GM21825 (cell line): ENCODE measurements at regions not wholly inside any gene's neighbourhood (a gene's known extent, or its start where the extent isn't known, plus 50 kb on each side); places are given as distances from the start of the nearest gene placed in this dataset.

Experiments used
- ATAC-seq: cut with Tn5 transposase; IDR thresholded peaks from one replicate; pipeline ENCODE4 v1.9.1; 2021; ENCODE audit warnings: mild to moderate bottlenecking, moderate library complexity; ENCODE audit not compliant: unreplicated experiment

GRCh38 chr3:31444220-31445142, 88.2 kb upstream of the STT3B start:
- no peak for ATAC-seq

DNA sequence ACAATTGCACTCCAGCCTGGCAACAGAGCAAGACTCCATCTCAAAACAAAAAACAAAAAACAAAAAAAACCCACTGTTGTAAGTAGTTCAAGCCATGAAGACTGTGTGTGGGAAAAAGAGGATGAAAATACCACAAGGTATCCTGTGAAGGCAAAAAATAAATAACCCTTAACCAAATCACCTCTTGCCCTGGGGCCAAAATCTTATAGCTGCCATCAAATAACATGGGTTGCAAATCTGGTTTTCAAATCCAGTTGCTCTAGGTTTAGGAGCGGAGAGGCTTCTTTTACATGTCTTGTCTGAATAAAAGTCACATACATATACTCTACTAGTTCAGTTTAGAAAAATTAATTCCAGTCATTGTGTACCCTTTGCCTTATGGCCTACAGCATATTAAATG, 87.0 kb upstream of the STT3B start:
- ATAC-seq = no peak

DNA sequence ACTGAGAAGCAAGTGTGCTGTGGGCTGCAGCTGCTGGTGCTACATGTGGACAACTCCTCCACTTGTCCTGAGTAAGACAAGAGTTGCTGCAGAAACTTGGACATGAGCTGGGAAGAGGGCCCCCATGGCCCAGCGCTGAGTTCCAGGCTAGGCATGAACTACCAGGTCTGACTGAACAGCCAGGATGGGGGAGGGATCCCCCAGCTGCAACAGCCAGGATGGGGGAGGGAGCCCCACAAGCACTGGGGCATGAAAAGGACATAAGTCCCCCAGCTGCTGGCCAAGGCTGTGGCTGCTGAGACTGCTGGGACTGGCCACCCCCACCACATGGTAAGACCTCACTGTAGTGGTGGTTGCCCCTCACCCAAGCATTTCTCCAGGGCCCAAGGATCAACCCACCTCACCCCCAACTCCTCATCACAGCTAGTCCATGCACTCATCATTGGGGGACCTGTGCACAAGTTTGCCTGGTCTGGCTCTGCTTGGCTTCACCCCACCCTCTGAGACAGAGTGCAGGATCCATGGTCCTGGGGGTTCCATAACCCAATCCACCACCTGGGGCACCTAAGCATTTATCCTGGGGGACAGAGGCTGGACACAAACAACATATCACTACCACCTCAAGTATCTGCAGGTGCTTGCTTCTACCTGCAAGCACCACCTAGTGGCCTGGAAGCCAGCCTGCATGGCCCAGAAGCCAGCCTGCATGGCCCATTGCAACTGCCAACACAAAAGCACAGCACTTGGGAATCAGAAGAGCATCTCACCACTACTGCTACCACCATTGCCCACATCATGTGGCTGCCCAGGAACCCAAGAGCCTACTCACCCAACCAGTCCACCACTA, 84.5 kb upstream of the STT3B start:
- no peak for ATAC-seq

GRCh38 chr3:31448882-31449243, 83.9 kb upstream of the STT3B start:
- ATAC-seq = no peak

- no peak for ATAC-seq
These were observed 83.4 kb upstream of the STT3B start for GRCh38 chr3:31449318-31449717.

DNA sequence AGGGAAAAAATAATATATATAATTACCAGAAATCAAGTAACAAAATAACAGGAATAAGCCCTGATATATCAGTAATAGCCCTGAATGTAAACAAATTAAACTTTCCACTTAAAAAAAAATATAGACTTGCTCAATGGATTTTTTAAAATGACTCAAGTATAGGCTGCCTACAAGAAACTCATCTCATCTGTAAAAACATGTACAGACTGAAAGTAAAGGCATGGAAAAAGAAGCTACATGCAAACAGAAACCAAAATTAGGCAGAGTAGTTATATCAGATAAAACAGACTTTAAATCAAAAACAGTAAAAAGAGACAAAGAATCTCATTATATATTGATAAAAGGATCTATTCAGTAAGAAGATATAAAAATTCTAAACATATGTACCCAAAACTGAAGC, 82.4 kb upstream of the STT3B start:
- no peak for ATAC-seq

GRCh38 chr3:31452495-31453106, 80.1 kb upstream of the STT3B start:
- no peak for ATAC-seq

GRCh38 chr3:31453430-31453829, 79.3 kb upstream of the STT3B start:
- ATAC-seq = no peak

GRCh38 chr3:31455524-31455923, 77.2 kb upstream of the STT3B start:
- no peak for ATAC-seq

DNA sequence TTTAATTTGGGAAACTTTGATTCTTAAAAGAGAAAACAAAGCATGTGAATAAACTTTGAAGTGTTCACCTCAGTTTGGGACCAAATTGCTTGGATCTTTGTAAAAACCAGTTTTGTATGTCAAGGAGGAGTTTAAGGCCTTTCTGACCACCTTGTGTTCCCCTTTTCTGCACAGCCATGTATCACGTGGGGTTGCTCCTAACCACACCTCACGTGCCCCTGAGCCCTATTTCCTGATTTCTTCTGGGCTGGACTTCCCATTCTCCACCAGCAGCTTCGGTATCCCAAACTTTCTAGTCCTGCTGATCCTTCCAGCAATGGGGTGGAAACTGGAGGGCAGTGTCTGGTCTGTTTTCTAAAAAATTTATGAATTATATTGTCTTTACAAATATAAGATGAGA, 76.4 kb upstream of the STT3B start:
- no peak for ATAC-seq

DNA sequence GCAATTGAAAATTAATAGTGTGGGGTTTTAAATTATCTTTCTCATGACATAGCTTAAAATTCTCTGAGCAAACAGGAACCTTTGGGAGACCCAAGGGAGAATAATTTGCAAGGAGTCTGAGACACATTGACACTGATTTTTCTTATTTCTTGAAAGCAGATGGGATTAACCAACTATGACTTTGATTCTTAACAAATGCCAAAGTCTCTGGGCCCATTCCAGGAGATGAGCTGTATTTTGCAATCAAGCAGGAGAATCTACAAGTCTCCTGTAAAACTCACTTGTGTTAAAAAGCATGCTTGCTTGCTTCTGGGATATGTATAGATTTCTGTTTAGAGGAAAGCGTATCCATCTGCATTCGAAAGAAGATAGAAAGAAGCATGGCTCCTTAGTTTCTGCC, 71.3 kb upstream of the STT3B start:
- ATAC-seq = no peak

DNA sequence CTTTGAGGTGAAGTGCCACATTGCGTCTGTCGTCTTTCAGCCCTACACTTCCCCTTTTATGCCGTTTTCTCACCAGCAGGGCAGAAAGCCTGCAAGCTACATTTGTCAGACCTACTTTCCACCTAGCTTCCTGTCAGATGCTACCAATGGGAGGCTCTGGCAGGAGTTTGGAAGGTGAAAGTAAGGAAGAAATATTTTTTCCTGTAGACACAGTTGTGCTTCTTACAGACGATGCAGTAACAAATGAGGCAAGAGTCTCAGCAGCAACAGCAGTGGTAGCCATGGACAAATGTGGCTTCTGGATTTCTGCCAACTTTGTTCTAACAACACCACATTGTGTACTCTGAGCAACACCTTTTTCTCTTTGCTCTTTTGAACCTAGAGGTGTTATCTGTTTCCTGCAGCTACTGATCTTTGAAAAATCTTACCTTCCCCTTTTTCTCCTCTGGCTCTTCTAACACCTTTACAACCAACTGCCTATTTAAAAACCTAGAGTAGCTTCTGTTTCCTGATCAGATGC, 70.6 kb upstream of the STT3B start:
- ATAC-seq = no peak

GRCh38 chr3:31465999-31466398, 66.7 kb upstream of the STT3B start:
- ATAC-seq = no peak

DNA sequence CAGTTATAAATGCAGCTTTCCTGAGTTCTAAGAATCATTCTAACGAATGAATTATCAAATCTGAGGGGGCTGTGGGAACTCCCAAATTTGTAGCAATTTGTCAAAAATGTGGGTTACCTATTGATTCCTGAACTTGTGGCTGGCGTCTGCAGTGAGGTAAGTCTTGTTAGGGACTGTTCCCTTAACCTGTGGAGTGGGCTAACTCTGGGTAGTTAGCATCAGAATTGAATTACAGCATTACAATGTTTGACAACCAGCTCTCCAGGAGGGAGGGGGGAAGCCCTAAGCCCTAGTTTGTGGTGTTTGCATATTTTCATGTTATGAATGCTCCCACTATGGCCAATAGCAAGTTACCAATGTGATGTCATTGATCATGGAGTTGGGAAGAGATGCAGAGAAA, 65.9 kb upstream of the STT3B start:
- no peak for ATAC-seq

DNA sequence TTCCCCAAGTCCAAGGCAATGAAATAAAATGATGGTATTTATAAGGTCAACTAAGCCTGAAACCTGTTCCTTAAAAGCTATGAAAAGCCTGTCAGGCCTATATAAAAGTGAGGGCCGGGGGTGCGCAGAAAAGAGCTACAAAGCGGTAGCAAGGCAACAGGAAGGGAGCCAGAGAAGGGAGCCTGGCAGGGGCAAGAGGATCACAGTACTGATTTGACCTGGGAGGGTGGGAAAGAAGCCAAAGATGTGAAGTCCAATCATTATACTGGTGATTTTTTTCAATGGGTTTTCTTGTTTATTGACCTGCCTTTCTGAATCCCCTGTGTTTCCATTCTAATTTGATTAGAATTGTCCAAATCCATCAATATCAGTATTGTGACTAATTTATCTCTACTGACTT, 64.3 kb upstream of the STT3B start:
- no peak for ATAC-seq

GRCh38 chr3:31469385-31469784, 63.3 kb upstream of the STT3B start:
- ATAC-seq = no peak

DNA sequence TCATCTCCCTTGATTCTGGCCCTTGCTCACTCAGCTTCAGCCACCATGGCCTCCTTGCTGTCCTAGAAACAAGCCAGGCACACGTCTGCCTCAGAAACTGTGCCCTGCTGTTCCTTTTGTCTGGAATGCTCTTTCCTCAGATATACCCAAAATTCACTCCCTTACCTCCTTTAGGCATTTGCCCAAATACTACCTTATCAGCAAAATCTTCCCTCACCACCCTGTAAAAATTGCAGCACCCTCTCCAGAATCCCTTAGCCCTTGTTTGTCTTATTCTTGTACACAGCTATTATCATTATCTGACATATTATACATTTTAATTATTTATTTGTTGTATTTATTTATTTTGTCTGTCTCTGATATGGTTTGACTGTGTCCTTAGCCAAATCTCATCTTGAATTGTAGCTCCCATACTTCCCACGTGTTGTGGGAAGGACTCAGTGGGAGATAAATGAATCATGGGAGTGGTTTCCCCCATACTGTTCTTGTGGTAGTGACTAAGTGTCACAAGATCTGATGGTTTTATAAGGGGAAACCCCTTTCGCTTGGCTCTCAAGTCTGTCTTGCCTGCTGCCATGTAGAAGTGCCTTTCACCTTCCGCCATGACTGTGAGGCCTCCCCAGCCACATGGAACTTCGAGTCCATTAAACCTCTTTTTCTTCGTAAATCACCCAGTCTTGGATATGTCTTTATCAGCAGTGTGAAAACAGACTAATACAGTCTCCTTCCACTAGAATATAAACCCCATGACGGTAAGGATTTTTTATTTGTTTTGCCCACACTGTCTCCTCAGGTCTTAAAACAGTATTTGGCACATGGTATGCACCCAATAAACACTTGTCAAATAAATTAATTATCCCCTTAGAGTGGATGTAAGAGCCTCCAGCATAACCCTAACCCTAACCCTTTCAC, 60.0 kb upstream of the STT3B start:
- no peak for ATAC-seq

DNA sequence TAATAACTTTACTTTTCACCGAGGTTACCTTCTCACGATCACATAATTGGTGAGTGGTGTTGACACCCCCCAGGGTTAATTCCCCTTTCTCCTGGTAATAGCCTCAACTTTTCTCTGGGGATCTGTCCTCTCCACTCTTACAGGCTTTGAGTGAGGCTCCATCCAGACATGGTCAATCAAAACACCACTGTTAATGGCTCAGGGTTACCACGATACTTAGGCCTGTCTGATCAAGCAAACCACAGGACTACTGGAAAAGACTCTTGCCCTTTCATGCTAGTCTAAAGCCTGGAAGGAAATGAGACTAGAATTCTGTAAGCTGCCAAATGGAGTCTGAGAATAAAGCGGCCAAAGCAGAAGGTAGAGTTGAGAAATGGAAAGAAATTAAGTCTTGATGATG, 56.5 kb upstream of the STT3B start:
- ATAC-seq = no peak

GRCh38 chr3:31479431-31479830, 53.3 kb upstream of the STT3B start:
- no peak for ATAC-seq

DNA sequence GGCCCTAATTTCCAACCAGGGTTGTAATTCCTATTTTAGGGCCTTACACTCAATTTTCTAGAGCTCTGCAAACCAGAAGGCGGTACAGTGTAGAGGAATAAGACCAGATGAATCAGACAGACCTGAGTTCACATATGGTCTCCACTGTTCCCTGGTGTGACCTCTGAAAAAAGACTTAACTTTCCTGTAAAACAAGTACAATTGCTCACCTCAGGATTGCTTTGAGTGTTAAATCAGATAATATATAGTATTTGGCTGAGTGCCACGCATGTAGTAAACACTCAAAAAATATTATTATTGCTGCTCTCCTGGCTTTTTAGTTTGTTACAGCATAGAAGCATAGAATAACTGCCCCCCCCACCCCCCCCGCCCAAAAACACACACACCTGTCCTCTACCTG, 51.0 kb upstream of the STT3B start:
- no peak for ATAC-seq
